ENCODE measurements at regions not wholly inside any gene's neighbourhood (a gene's known extent, or its start where the extent isn't known, plus 50 kb on each side); places are given as distances from the start of the nearest gene placed in this dataset.

GRCh38 chr5:34563931-34564709, 92.0 kb upstream of the RAI14 start:
- ChIA-PET CTCF (no interaction called here), POLR2A (no interaction called here)
- Mint-ChIP-seq H3K4me1 (ENCODE audit: low read depth) (no peaks in the 10 kb centered on the region), H3K27me3 (ENCODE audit: low read depth) (no peaks in the 10 kb centered on the region), H3K36me3 (ENCODE audit: low read depth) (no peaks in the 10 kb centered on the region), H3K27ac (no peak overlapping the region), H3K4me3 (no peak overlapping the region), H3K9me3 (ENCODE audit: insufficient read depth) (no peaks in the 10 kb centered on the region)
- DNase-seq (no peak), ATAC-seq (no peak)

- ChIA-PET CTCF (no interaction called here), POLR2A (no interaction called here)
- DNase-seq, result no peak
- Mint-ChIP-seq H3K27ac (no peak overlapping the region), H3K4me3 (no peak overlapping the region), H3K36me3 (ENCODE audit: low read depth) (no peaks in the 10 kb centered on the region), H3K27me3 (ENCODE audit: low read depth) (no peaks in the 10 kb centered on the region), H3K4me1 (ENCODE audit: low read depth) (no peaks in the 10 kb centered on the region), H3K9me3 (ENCODE audit: insufficient read depth) (no peaks in the 10 kb centered on the region)
- no peak for ATAC-seq
These were observed 91.4 kb upstream of the RAI14 start for GRCh38 chr5:34564710-34565235.

- POLR2A ChIA-PET, result interaction anchor here (1.0 kb wide), 1 partner anchor 39 kb away, joined by 3 read pairs; no protein-coding TSS in a partner anchor
- H3K27me3 Mint-ChIP-seq (ENCODE audit: low read depth), result no peaks in the 10 kb centered on the region
- no peaks in the 10 kb centered on the region for H3K36me3 Mint-ChIP-seq (ENCODE audit: low read depth)
- H3K9me3 Mint-ChIP-seq (ENCODE audit: insufficient read depth), result no peaks in the 10 kb centered on the region
- DNase-seq (no peak), ATAC-seq (no peak)
- no peak overlapping the region for H3K4me3 Mint-ChIP-seq
- H3K4me1 Mint-ChIP-seq (ENCODE audit: low read depth), result no peaks in the 10 kb centered on the region
- H3K27ac Mint-ChIP-seq, result no peak overlapping the region
- CTCF ChIA-PET, result no interaction called here
These were observed 86.0 kb upstream of the RAI14 start for GRCh38 chr5:34570143-34570542.

- Mint-ChIP-seq H3K4me3 (no peak overlapping the region), H3K27ac (no peak overlapping the region), H3K36me3 (ENCODE audit: low read depth) (no peaks in the 10 kb centered on the region), H3K9me3 (ENCODE audit: insufficient read depth) (no peaks in the 10 kb centered on the region), H3K27me3 (ENCODE audit: low read depth) (no peaks in the 10 kb centered on the region), H3K4me1 (ENCODE audit: low read depth) (no peaks in the 10 kb centered on the region)
- ATAC-seq (no peak), DNase-seq (no peak)
- ChIA-PET CTCF (no interaction called here), POLR2A (interaction anchor here (1.0 kb wide), 1 partner anchor 38 kb away, joined by 3 read pairs; no protein-coding TSS in a partner anchor)
These were observed 85.1 kb upstream of the RAI14 start for GRCh38 chr5:34570721-34571676.

- Mint-ChIP-seq H3K36me3 (ENCODE audit: low read depth) (no peaks in the 10 kb centered on the region), H3K27me3 (ENCODE audit: low read depth) (no peaks in the 10 kb centered on the region), H3K9me3 (ENCODE audit: insufficient read depth) (no peaks in the 10 kb centered on the region), H3K27ac (no peak overlapping the region), H3K4me1 (ENCODE audit: low read depth) (no peaks in the 10 kb centered on the region), H3K4me3 (no peak overlapping the region)
- DNase-seq (no peak), ATAC-seq (no peak)
- ChIA-PET POLR2A (no interaction called here), CTCF (no interaction called here)
These were observed 84.5 kb upstream of the RAI14 start for GRCh38 chr5:34571677-34572041.

GRCh38 chr5:34574936-34575467, 81.1 kb upstream of the RAI14 start:
- Mint-ChIP-seq H3K4me1 (ENCODE audit: low read depth) (no peaks in the 10 kb centered on the region), H3K36me3 (ENCODE audit: low read depth) (no peaks in the 10 kb centered on the region), H3K9me3 (ENCODE audit: insufficient read depth) (no peaks in the 10 kb centered on the region), H3K27ac (no peak overlapping the region), H3K4me3 (no peak overlapping the region), H3K27me3 (ENCODE audit: low read depth) (no peaks in the 10 kb centered on the region)
- CTCF ChIA-PET, result no interaction called here
- no peak for DNase-seq
- ATAC-seq, result no peak
- POLR2A ChIA-PET, result no interaction called here

GRCh38 chr5:34576891-34577666, 79.0 kb upstream of the RAI14 start:
- DNase-seq (no peak), ATAC-seq (no peak)
- CTCF ChIA-PET, result no interaction called here
- H3K9me3 Mint-ChIP-seq (ENCODE audit: insufficient read depth), result no peaks in the 10 kb centered on the region
- H3K36me3 Mint-ChIP-seq (ENCODE audit: low read depth), result no peaks in the 10 kb centered on the region
- no peak overlapping the region for H3K27ac Mint-ChIP-seq
- POLR2A ChIA-PET, result no interaction called here
- H3K4me1 Mint-ChIP-seq (ENCODE audit: low read depth), result no peaks in the 10 kb centered on the region
- H3K27me3 Mint-ChIP-seq (ENCODE audit: low read depth), result no peaks in the 10 kb centered on the region
- H3K4me3 Mint-ChIP-seq, result no peak overlapping the region

GRCh38 chr5:34578962-34579361, 77.2 kb upstream of the RAI14 start:
- DNase-seq (no peak), ATAC-seq (no peak)
- ChIA-PET CTCF (no interaction called here), POLR2A (no interaction called here)
- no peaks in the 10 kb centered on the region for H3K9me3 Mint-ChIP-seq (ENCODE audit: insufficient read depth)
- H3K27ac Mint-ChIP-seq, result no peak overlapping the region
- H3K27me3 Mint-ChIP-seq (ENCODE audit: low read depth), result no peaks in the 10 kb centered on the region
- H3K4me1 Mint-ChIP-seq (ENCODE audit: low read depth), result no peaks in the 10 kb centered on the region
- no peaks in the 10 kb centered on the region for H3K36me3 Mint-ChIP-seq (ENCODE audit: low read depth)
- H3K4me3 Mint-ChIP-seq, result no peak overlapping the region

GRCh38 chr5:34580983-34581382, 75.1 kb upstream of the RAI14 start:
- H3K4me3 Mint-ChIP-seq, result no peak overlapping the region
- no peaks in the 10 kb centered on the region for H3K4me1 Mint-ChIP-seq (ENCODE audit: low read depth)
- ChIA-PET CTCF (no interaction called here), POLR2A (no interaction called here)
- no peak overlapping the region for H3K27ac Mint-ChIP-seq
- no peak for DNase-seq
- no peaks in the 10 kb centered on the region for H3K9me3 Mint-ChIP-seq (ENCODE audit: insufficient read depth)
- no peaks in the 10 kb centered on the region for H3K36me3 Mint-ChIP-seq (ENCODE audit: low read depth)
- H3K27me3 Mint-ChIP-seq (ENCODE audit: low read depth), result no peaks in the 10 kb centered on the region
- ATAC-seq, result no peak

GRCh38 chr5:34582371-34582770, 73.8 kb upstream of the RAI14 start:
- ChIA-PET POLR2A (no interaction called here), CTCF (no interaction called here)
- H3K27ac Mint-ChIP-seq, result no peak overlapping the region
- H3K36me3 Mint-ChIP-seq (ENCODE audit: low read depth), result no peaks in the 10 kb centered on the region
- ATAC-seq (no peak), DNase-seq (no peak)
- H3K4me1 Mint-ChIP-seq (ENCODE audit: low read depth), result no peaks in the 10 kb centered on the region
- no peak overlapping the region for H3K4me3 Mint-ChIP-seq
- H3K9me3 Mint-ChIP-seq (ENCODE audit: insufficient read depth), result no peaks in the 10 kb centered on the region
- no peaks in the 10 kb centered on the region for H3K27me3 Mint-ChIP-seq (ENCODE audit: low read depth)

GRCh38 chr5:34583167-34583566, 73.0 kb upstream of the RAI14 start:
- DNase-seq, result no peak
- no peaks in the 10 kb centered on the region for H3K27me3 Mint-ChIP-seq (ENCODE audit: low read depth)
- no peak overlapping the region for H3K4me3 Mint-ChIP-seq
- no peaks in the 10 kb centered on the region for H3K4me1 Mint-ChIP-seq (ENCODE audit: low read depth)
- no peaks in the 10 kb centered on the region for H3K36me3 Mint-ChIP-seq (ENCODE audit: low read depth)
- no peak for ATAC-seq
- CTCF ChIA-PET, result no interaction called here
- no peak overlapping the region for H3K27ac Mint-ChIP-seq
- H3K9me3 Mint-ChIP-seq (ENCODE audit: insufficient read depth), result no peaks in the 10 kb centered on the region
- POLR2A ChIA-PET, result no interaction called here

GRCh38 chr5:34584165-34584564, 72.0 kb upstream of the RAI14 start:
- Mint-ChIP-seq H3K4me1 (ENCODE audit: low read depth) (no peaks in the 10 kb centered on the region), H3K27me3 (ENCODE audit: low read depth) (no peaks in the 10 kb centered on the region), H3K9me3 (ENCODE audit: insufficient read depth) (no peaks in the 10 kb centered on the region), H3K27ac (no peak overlapping the region), H3K36me3 (ENCODE audit: low read depth) (no peaks in the 10 kb centered on the region), H3K4me3 (no peak overlapping the region)
- ChIA-PET CTCF (no interaction called here), POLR2A (no interaction called here)
- ATAC-seq, result no peak
- DNase-seq, result no peak

Measured in activated CD8-positive, alpha-beta T cell treated with anti-CD3 and anti-CD28 coated beads, Interleukin-2, amount 10 ng/mL, durations not matched to agents 7 days and 5 days (primary cell).